ENCODE measurements at regions not wholly inside any gene's neighbourhood (a gene's known extent, or its start where the extent isn't known, plus 50 kb on each side); places are given as distances from the start of the nearest gene placed in this dataset.

GRCh38 chr2:129656081-129656598 lies 323.3 kb upstream of the RAB6C start (continued):
- TF ChIP-seq ISL2 (CRISPR knock-in tag; IDR thresholded peaks at IDR 0.05) (no peak), PPARG (CRISPR knock-in tag; conservative IDR thresholded peaks at IDR 0.05) (no peak), YEATS2 (CRISPR knock-in tag; IDR thresholded peaks at IDR 0.05; ENCODE audit: borderline replicate concordance) (no peak), THYN1 (CRISPR knock-in tag; IDR thresholded peaks at IDR 0.05; ENCODE audit: borderline replicate concordance, low read depth) (no peak), NCOA5 (CRISPR knock-in tag; IDR thresholded peaks at IDR 0.05) (no peak), GATA4 (IDR thresholded peaks at IDR 0.05; ENCODE audit: borderline replicate concordance, low read depth) (no peak), CHCHD3 (CRISPR knock-in tag; IDR thresholded peaks at IDR 0.05) (no peak), FIP1L1 (IDR thresholded peaks at IDR 0.05; ENCODE audit: borderline replicate concordance, insufficient read depth, low read depth, low read length) (no peak), ZFP91 (CRISPR knock-in tag; IDR thresholded peaks at IDR 0.05; ENCODE audit: borderline replicate concordance) (no peak), SMAD1 (CRISPR knock-in tag; IDR thresholded peaks at IDR 0.05; ENCODE audit: borderline replicate concordance, low read depth) (no peak), ZBTB7A (CRISPR knock-in tag; IDR thresholded peaks at IDR 0.05) (no peak), ZBTB14 (CRISPR knock-in tag; IDR thresholded peaks at IDR 0.05) (no peak), ZNF660 (CRISPR knock-in tag; IDR thresholded peaks at IDR 0.05; ENCODE audit: borderline replicate concordance, low read depth) (no peak)
